ENCODE measurements at regions not wholly inside any gene's neighbourhood (a gene's known extent, or its start where the extent isn't known, plus 50 kb on each side); places are given as distances from the start of the nearest gene placed in this dataset.
"Not testable (repeated sequence)": the region's sequence is repeated elsewhere in the genome, so short reads cannot be mapped to it uniquely, and the experiment has no call there.

DNA sequence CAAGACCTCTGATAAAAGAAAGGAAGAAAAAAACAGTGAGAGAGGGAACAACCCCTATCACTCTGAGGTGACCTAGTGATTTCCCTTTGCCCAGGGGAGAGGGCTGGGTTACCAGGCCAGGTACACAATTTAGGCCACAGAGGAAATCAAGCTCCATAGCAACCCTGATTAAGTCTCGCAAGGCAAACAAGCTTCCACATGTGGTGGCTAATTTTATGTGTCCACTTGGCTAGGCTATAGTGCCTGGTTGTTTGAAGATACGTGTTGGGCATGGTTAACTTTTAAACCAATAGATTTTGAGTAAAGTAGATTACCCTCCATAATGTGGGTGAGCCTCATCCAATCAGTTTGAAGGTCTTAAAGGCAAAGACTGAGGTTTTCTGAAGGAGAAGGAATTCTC, 108.9 kb upstream of the TERB2 start:
- TF ChIP-seq CTCF (IDR thresholded peaks at IDR 0.05); POLR2AphosphoS5 (IDR thresholded peaks at IDR 0.05; ENCODE audit: low read depth, low read length); SIN3A (IDR thresholded peaks at IDR 0.05; ENCODE audit: borderline replicate concordance, insufficient read depth, low read depth, low read length); TCF7L2 (IDR thresholded peaks at IDR 0.05; ENCODE audit: low read depth, low read length): not testable (repeated sequence)
- TF ChIP-seq, protein P1, sequence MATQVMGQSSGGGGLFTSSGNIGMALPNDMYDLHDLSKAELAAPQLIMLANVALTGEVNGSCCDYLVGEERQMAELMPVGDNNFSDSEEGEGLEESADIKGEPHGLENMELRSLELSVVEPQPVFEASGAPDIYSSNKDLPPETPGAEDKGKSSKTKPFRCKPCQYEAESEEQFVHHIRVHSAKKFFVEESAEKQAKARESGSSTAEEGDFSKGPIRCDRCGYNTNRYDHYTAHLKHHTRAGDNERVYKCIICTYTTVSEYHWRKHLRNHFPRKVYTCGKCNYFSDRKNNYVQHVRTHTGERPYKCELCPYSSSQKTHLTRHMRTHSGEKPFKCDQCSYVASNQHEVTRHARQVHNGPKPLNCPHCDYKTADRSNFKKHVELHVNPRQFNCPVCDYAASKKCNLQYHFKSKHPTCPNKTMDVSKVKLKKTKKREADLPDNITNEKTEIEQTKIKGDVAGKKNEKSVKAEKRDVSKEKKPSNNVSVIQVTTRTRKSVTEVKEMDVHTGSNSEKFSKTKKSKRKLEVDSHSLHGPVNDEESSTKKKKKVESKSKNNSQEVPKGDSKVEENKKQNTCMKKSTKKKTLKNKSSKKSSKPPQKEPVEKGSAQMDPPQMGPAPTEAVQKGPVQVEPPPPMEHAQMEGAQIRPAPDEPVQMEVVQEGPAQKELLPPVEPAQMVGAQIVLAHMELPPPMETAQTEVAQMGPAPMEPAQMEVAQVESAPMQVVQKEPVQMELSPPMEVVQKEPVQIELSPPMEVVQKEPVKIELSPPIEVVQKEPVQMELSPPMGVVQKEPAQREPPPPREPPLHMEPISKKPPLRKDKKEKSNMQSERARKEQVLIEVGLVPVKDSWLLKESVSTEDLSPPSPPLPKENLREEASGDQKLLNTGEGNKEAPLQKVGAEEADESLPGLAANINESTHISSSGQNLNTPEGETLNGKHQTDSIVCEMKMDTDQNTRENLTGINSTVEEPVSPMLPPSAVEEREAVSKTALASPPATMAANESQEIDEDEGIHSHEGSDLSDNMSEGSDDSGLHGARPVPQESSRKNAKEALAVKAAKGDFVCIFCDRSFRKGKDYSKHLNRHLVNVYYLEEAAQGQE (IDR thresholded peaks at IDR 0.05; ENCODE audit: insufficient read depth in 1 of 2, low read depth in 2 of 2, low read length in 1 of 2): not testable (repeated sequence)
